SK-N-SH (cell line): ENCODE measurements at regions not wholly inside any gene's neighbourhood (a gene's known extent, or its start where the extent isn't known, plus 50 kb on each side); places are given as distances from the start of the nearest gene placed in this dataset.

Experiments used
- CTCF ChIA-PET: fragments of 300-600, 350-600 bp; formaldehyde crosslinking; extraction: SDS; loops from one replicate; lab custom pipeline; 2021; lab: Yijun Ruan, JAX
- POLR2A ChIA-PET: fragments of 350-600 bp; sonication (Branson Sonifier 250); formaldehyde crosslinking; extraction: SDS; loops from one replicate; lab custom pipeline; 2020; ENCODE audit warnings: antibody characterized with exemption, inconsistent platforms; lab: Yijun Ruan, JAX
- DNase-seq: peaks from one replicate; pipeline ENCODE4 v3.0.0; 2012
- H2AFZ ChIP-seq: fragments of 200-600 bp; sonication (generic); 2 replicates; pipeline ENCODE4 v1.8.1; 2016; ENCODE audit warnings: antibody characterized with exemption, mild to moderate bottlenecking, low read depth
- H3F3A ChIP-seq: fragments of 200-600 bp; sonication (generic); replicated peaks from 2 replicates; pipeline ENCODE3; 2016; ENCODE audit warnings: antibody characterized with exemption, mild to moderate bottlenecking; ENCODE audit not compliant: insufficient read depth
- H3K27ac ChIP-seq, 2 experiments: fragments of 200-500 bp in 1 of 2; fragments of 200-600 bp in 1 of 2; sonication (Bioruptor generic) in 1 of 2; sonication (generic), shearing (Covaris generic) in 1 of 2; 2 replicates each; pipeline versions ENCODE4 v1.5.1 to v1.6.1; 2014 to 2016; ENCODE audit warnings: low read depth in 2 of 2, inconsistent platforms in 1 of 2, low read length in 1 of 2, mild to moderate bottlenecking in 1 of 2, mixed read lengths in 1 of 2
- H3K27me3 ChIP-seq: fragments of 200-600 bp; sonication (generic), shearing (Covaris generic); 2 replicates; pipeline ENCODE4 v1.6.1; 2016; ENCODE audit warnings: mixed run types; ENCODE audit not compliant: insufficient read depth
- H3K36me3 ChIP-seq, 2 experiments: fragments of 200-500 bp in 1 of 2; fragments of 200-600 bp in 1 of 2; sonication (Bioruptor generic) in 1 of 2; sonication (generic) in 1 of 2; replicated peaks in 1 of 2; 2 replicates each; pipeline versions ENCODE3 to v1.5.1; 2014 to 2016; ENCODE audit warnings: low read length in 1 of 2, mild to moderate bottlenecking in 1 of 2; ENCODE audit not compliant: insufficient read depth in 2 of 2, control insufficient read depth in 1 of 2
- H3K4me1 ChIP-seq, 2 experiments: fragments of 200-500 bp in 1 of 2; fragments of 200-600 bp in 1 of 2; sonication (Bioruptor generic) in 1 of 2; sonication (generic), shearing (Covaris generic) in 1 of 2; 2 replicates each; pipeline versions ENCODE4 v1.5.1 to v1.6.1; 2014 to 2016; ENCODE audit warnings: low read depth in 1 of 2, low read length in 1 of 2, mixed run types in 1 of 2; ENCODE audit not compliant: insufficient read depth in 2 of 2, control insufficient read depth in 1 of 2
- H3K4me2 ChIP-seq: fragments of 200-600 bp; sonication (generic), shearing (Covaris generic); 2 replicates; pipeline ENCODE4 v1.6.1; 2017; ENCODE audit warnings: mixed run types
- H3K4me3 ChIP-seq, 2 experiments: fragments of 200-500 bp in 1 of 2; fragments of 200-600 bp in 1 of 2; sonication (Bioruptor generic) in 1 of 2; sonication (generic), shearing (Covaris generic) in 1 of 2; 2 replicates each; pipeline versions ENCODE4 v1.5.1 to v1.8.1; 2014 to 2016; ENCODE audit warnings: low read depth in 2 of 2, inconsistent platforms in 1 of 2, low read length in 1 of 2, mild to moderate bottlenecking in 1 of 2, mixed read lengths in 1 of 2, moderate library complexity in 1 of 2
- H3K79me2 ChIP-seq: fragments of 200-600 bp; sonication (generic); 2 replicates; pipeline ENCODE4 v1.8.1; 2017; ENCODE audit warnings: mild to moderate bottlenecking; ENCODE audit not compliant: insufficient read depth
- H3K9ac ChIP-seq: fragments of 200-600 bp; sonication (generic); 2 replicates; pipeline ENCODE4 v1.6.1; 2017; ENCODE audit warnings: mixed run types
- H3K9me2 ChIP-seq: fragments of 200-600 bp; sonication (generic); 2 replicates; pipeline ENCODE4 v1.6.1; 2017; ENCODE audit warnings: mixed run types
- H3K9me3 ChIP-seq: fragments of 200-600 bp; sonication (generic); 2 replicates; pipeline ENCODE4 v1.6.1; 2017; ENCODE audit warnings: mixed run types, mild to moderate bottlenecking, moderate library complexity
- H4K20me1 ChIP-seq: fragments of 200-600 bp; sonication (generic); 2 replicates; pipeline ENCODE4 v1.6.1; 2017; ENCODE audit warnings: mild to moderate bottlenecking, mixed run types; ENCODE audit not compliant: insufficient read depth
- CTCF ChIP-seq: fragments of 200-600 bp; sonication (generic); IDR thresholded peaks from 2 replicates; pipeline ENCODE4 v1.6.1; 2017; ENCODE audit warnings: antibody characterized with exemption, mild to moderate bottlenecking, moderate library complexity
- ELF1 ChIP-seq: IDR thresholded peaks from 2 replicates; pipeline ENCODE4 v1.4.0; 2012
- EP300 ChIP-seq, 2 experiments: IDR thresholded peaks; 2 replicates each; pipeline versions ENCODE4 v1.4.0 to v1.6.1; 2012; ENCODE audit warnings: borderline replicate concordance in 1 of 2, low read depth in 1 of 2, low read length in 1 of 2
- FOXM1 ChIP-seq: IDR thresholded peaks from 2 replicates; pipeline ENCODE4 v1.4.0; 2012; ENCODE audit warnings: low read depth, mild to moderate bottlenecking
- GABPA ChIP-seq: IDR thresholded peaks from 2 replicates; pipeline ENCODE4 v1.4.0; 2012; ENCODE audit warnings: low read depth, mild to moderate bottlenecking
- GATA2 ChIP-seq: sonication (generic); formaldehyde crosslinking; IDR thresholded peaks from 2 replicates; pipeline ENCODE4 v1.5.0; 2020; ENCODE audit warnings: mild to moderate bottlenecking, missing genetic modification reagents
- MXI1 ChIP-seq: IDR thresholded peaks from 2 replicates; pipeline ENCODE4 v1.6.1; 2012; ENCODE audit warnings: mild to moderate bottlenecking, low read depth, low read length, improper control_type of control experiment
- NFIC ChIP-seq: IDR thresholded peaks from 2 replicates; pipeline ENCODE4 v1.4.0; 2012; ENCODE audit warnings: borderline replicate concordance
- NRF1 ChIP-seq: IDR thresholded peaks from 2 replicates; pipeline ENCODE4 v1.6.1; 2012; ENCODE audit warnings: low read depth, mild to moderate bottlenecking, low read length
- RAD21 ChIP-seq: IDR thresholded peaks from 2 replicates; pipeline ENCODE4 v1.6.1; 2012; ENCODE audit warnings: mild to moderate bottlenecking, low read length
- RCOR1 ChIP-seq: fragments of 150-350 bp; IDR thresholded peaks from 2 replicates; pipeline ENCODE4 v1.6.1; 2017; ENCODE audit warnings: antibody characterized with exemption, low read length
- RXRA ChIP-seq: IDR thresholded peaks from 2 replicates; pipeline ENCODE4 v1.4.0; 2012; ENCODE audit warnings: low read depth, mild to moderate bottlenecking, borderline replicate concordance
- SIN3A ChIP-seq: IDR thresholded peaks from 2 replicates; pipeline ENCODE4 v1.6.1; 2012; ENCODE audit warnings: low read depth, mild to moderate bottlenecking, low read length, moderate library complexity, borderline replicate concordance
- TAF1 ChIP-seq: IDR thresholded peaks from 2 replicates; pipeline ENCODE4 v1.6.1; 2012; ENCODE audit warnings: low read depth, mild to moderate bottlenecking, low read length, moderate library complexity, borderline replicate concordance
- TCF12 ChIP-seq: IDR thresholded peaks from 2 replicates; pipeline ENCODE4 v1.4.0; 2012
- USF2 ChIP-seq: fragments of 150-350 bp; IDR thresholded peaks from 2 replicates; pipeline ENCODE4 v1.6.1; 2017; ENCODE audit warnings: antibody characterized with exemption, low read length, low read depth, borderline replicate concordance
- YY1 ChIP-seq: IDR thresholded peaks from 2 replicates; pipeline ENCODE4 v1.4.0; 2012; ENCODE audit warnings: low read depth, mild to moderate bottlenecking
- WGBS: methylation state at CpG from one replicate; pipeline ENCODE4 v1.1.6; 2017; ENCODE audit warnings: low lambda C conversion rate; 5-methylcytosine and 5-hydroxymethylcytosine counted together

GRCh38 chr5:89133975-89134374, 251.0 kb upstream of the MEF2C start:
- no peaks in the 10 kb centered on the region for H3K36me3 ChIP-seq
- CTCF ChIA-PET = no interaction called here
- 35% methylated on average over 1 of the region's 1 CpG for WGBS
- no peaks in the 10 kb centered on the region for H3K9me2 ChIP-seq
- H3K9me3 ChIP-seq = no peaks in the 10 kb centered on the region
- no peak overlapping the region for H3K27ac ChIP-seq
- no peak for DNase-seq
- H3F3A ChIP-seq = no peaks in the 10 kb centered on the region
- no peak overlapping the region for H3K4me2 ChIP-seq
- no peaks in the 10 kb centered on the region for H4K20me1 ChIP-seq
- TF ChIP-seq NFIC = no peak
- no peak for TF ChIP-seq SIN3A
- no peak for TF ChIP-seq USF2
- TF ChIP-seq RCOR1 = no peak
- TF ChIP-seq YY1 = no peak
- no peak for TF ChIP-seq EP300 (IDR thresholded peaks at IDR 0.05; ENCODE audit: borderline replicate concordance in 1 of 2, low read depth in 1 of 2, low read length in 1 of 2)
- TF ChIP-seq FOXM1 = no peak
- no peak for TF ChIP-seq MXI1
- H3K9ac ChIP-seq = no peak overlapping the region
- no peaks in the 10 kb centered on the region for H3K79me2 ChIP-seq
- POLR2A ChIA-PET = no interaction called here
- no peaks in the 10 kb centered on the region for H3K27me3 ChIP-seq
- no peak overlapping the region for H2AFZ ChIP-seq
- H3K4me3 ChIP-seq = no peak overlapping the region
- peaks cover 0 to 5% of the 10 kb centered on the region in 2 experiments; a peak in 2 of 4 replicates for H3K4me1 ChIP-seq

- H3K27ac ChIP-seq = no peak overlapping the region
- H3F3A ChIP-seq = no peaks in the 10 kb centered on the region
- H3K4me3 ChIP-seq = no peak overlapping the region
- POLR2A ChIA-PET = no interaction called here
- H3K9me2 ChIP-seq = no peaks in the 10 kb centered on the region
- H3K9me3 ChIP-seq = no peaks in the 10 kb centered on the region
- no peak overlapping the region for H3K9ac ChIP-seq
- CTCF ChIA-PET = no interaction called here
- 34% methylated on average over 1 of the region's 1 CpG for WGBS
- H3K79me2 ChIP-seq = no peaks in the 10 kb centered on the region
- H2AFZ ChIP-seq = no peak overlapping the region
- H3K27me3 ChIP-seq = no peaks in the 10 kb centered on the region
- H3K36me3 ChIP-seq = no peaks in the 10 kb centered on the region
- no peak for DNase-seq
- no peaks in the 10 kb centered on the region for H4K20me1 ChIP-seq
- H3K4me2 ChIP-seq = no peak overlapping the region
- peaks cover 0 to 5% of the 10 kb centered on the region in 2 experiments; a peak in 2 of 4 replicates for H3K4me1 ChIP-seq
- TF ChIP-seq TCF12 (no peak), GABPA (no peak), GATA2 (CRISPR knock-in tag) (no peak), ELF1 (no peak), CTCF (no peak), RCOR1 (no peak), NRF1 (no peak), TAF1 (no peak), NFIC (no peak), RAD21 (no peak), RXRA (no peak)
- TF ChIP-seq, all 33 proteins: peak for 0
Observed at GRCh38 chr5:89133129-89133528, 250.1 kb upstream of the MEF2C start.
